Naive B cell (primary cell): ENCODE measurements at regions not wholly inside any gene's neighbourhood (a gene's known extent, or its start where the extent isn't known, plus 50 kb on each side); places are given as distances from the start of the nearest gene placed in this dataset.
"Not testable (repeated sequence)": the region's sequence is repeated elsewhere in the genome, so short reads cannot be mapped to it uniquely, and the experiment has no call there.

Experiments used
- ATAC-seq, 2 donors: fragments of 150-1000 bp; cut with Tn5 transposase; 2 replicates each; pipeline ENCODE4 v1.10.0; 2021; ENCODE audit warnings: low read depth in 2 of 2, mild to moderate bottlenecking in 2 of 2, moderate library complexity in 2 of 2
- DNase-seq: peaks from one replicate; pipeline ENCODE4 v3.0.0; 2022
- H3K27ac Mint-ChIP-seq, 6 donors: one replicate each; pipeline ENCODE4 v1.8.0; 2020 to 2022; ENCODE audit warnings: mild to moderate bottlenecking in 6 of 6, mixed read lengths in 6 of 6, moderate library complexity in 5 of 6, inconsistent platforms in 2 of 6
- H3K27me3 Mint-ChIP-seq, 3 donors: one replicate each; pipeline ENCODE4 v1.8.0; 2021 to 2022; ENCODE audit warnings: mixed read lengths in 3 of 3, mild to moderate bottlenecking in 1 of 3
- H3K36me3 Mint-ChIP-seq, 2 donors: one replicate each; pipeline ENCODE4 v1.8.0; 2020 to 2022; ENCODE audit warnings: mixed read lengths in 2 of 2, inconsistent platforms in 1 of 2, mild to moderate bottlenecking in 1 of 2
- H3K4me1 Mint-ChIP-seq, 3 donors: one replicate each; pipeline ENCODE4 v1.8.0; 2020 to 2022; ENCODE audit warnings: mixed read lengths in 3 of 3, inconsistent platforms in 1 of 3, mild to moderate bottlenecking in 1 of 3, moderate library complexity in 1 of 3
- H3K4me3 Mint-ChIP-seq, 8 donors: one replicate each; pipeline ENCODE4 v1.8.0; 2020 to 2022; ENCODE audit warnings: mild to moderate bottlenecking in 8 of 8, mixed read lengths in 8 of 8, moderate library complexity in 8 of 8, inconsistent platforms in 2 of 8
- H3K9me3 Mint-ChIP-seq, 7 donors: one replicate each; pipeline ENCODE4 v1.8.0; 2020 to 2022; ENCODE audit warnings: mixed read lengths in 7 of 7, mild to moderate bottlenecking in 5 of 7, inconsistent platforms in 2 of 7, moderate library complexity in 1 of 7

DNA sequence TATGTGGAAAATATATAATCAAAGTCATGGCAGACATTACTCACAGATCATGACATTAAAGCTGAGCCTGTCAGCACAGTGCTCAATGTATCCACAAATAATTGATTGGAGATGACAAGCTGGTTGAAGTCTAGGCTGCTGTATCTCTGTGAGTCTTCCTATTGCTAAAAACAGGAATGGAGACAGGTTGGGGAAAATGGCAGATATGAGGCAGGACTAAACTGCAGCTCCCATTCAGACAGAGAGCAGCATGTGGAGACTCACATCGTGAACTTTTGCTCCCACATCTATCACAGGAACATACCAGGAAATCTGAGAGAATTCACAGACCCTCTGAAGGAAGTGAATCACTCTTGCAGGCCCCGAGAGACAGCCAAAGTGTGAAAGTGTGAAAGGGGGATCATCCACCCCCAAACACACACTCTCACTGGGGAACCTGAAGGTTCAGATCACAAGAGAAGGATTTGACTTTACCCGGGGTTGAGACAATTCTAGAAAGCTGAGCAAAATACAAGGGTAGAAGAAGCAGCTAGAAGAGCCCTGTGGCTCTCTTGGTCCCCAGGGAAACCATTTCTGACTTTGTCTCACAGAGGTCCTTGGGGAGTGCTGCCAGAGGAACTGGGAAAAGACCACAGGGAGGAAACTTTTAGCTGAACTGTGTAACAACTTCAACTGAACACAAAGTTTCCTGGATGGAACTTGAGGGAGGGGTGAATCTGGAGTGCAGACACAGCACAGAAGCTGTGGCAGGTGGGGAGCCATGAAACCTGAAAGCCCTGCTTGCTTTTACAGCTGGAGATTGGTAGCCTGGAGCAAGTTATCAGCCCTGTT is 173.4 kb downstream of the S1PR1 start:
- Mint-ChIP-seq H3K27ac (peak overlapping the region; percentile 5 to 93 (median 80)), H3K4me1 (peaks cover 52 to 76% (median 76%) of the 10 kb centered on the region in 3 donors)
- no peak for ATAC-seq

GRCh38 chr1:101420406-101420805 is 183.6 kb downstream of the S1PR1 start:
- Mint-ChIP-seq H3K27me3 (no peaks in the 10 kb centered on the region), H3K4me3 (no peak overlapping the region), H3K36me3 (peaks cover 0 to 8% of the 10 kb centered on the region in 2 donors), H3K4me1 (peaks cover 0 to 4% (median under 1%) of the 10 kb centered on the region in 3 donors), H3K9me3 (peaks cover 3 to 12% (median 6%) of the 10 kb centered on the region in 7 donors), H3K27ac (no peak overlapping the region)
- ATAC-seq (no peak), DNase-seq (no peak)

More for the DNA sequence above, 173.4 kb downstream of the S1PR1 start:
- H3K9me3 Mint-ChIP-seq: peaks cover 0 to 2% (median 0%) of the 10 kb centered on the region in 7 donors
- DNase-seq: no peak
- H3K27me3 Mint-ChIP-seq: no peaks in the 10 kb centered on the region
- H3K4me3 Mint-ChIP-seq: peak overlapping the region in 7 of 8 donors; percentile 25 to 82 (median 66)
- no peaks in the 10 kb centered on the region for H3K36me3 Mint-ChIP-seq

DNA sequence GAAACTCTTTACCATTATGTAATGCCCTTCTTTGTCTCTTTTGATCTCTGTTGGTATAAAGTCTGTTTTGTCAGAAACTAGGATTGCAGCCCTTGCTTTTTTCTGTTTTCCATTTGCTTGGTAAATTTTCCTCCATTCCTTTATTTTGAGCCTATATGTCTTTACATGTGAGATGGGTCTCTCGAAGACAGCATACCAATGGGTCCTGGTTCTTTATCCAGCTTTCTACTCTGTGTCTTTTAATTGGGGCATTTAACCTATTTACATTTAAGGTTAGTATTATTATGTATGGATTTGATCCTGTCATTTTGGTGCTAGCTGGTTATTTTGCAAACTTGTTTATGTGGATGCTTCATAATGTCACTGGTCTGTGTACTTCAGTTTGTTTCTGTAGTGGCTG is 191.3 kb downstream of the S1PR1 start:
- not testable (repeated sequence) for H3K27me3 Mint-ChIP-seq, H3K36me3 Mint-ChIP-seq, DNase-seq, H3K27ac Mint-ChIP-seq, ATAC-seq, H3K4me3 Mint-ChIP-seq, H3K4me1 Mint-ChIP-seq
- H3K9me3 Mint-ChIP-seq: peaks cover 4 to 22% (median 12%) of the 10 kb centered on the region in 7 donors

- no peaks in the 10 kb centered on the region for H3K27me3 Mint-ChIP-seq
- DNase-seq: no peak
- no peak overlapping the region for H3K27ac Mint-ChIP-seq
- H3K4me3 Mint-ChIP-seq: no peak overlapping the region
- H3K4me1 Mint-ChIP-seq: peaks cover 4 to 6% (median 4%) of the 10 kb centered on the region in 3 donors
- H3K36me3 Mint-ChIP-seq: peaks cover 0 to 8% of the 10 kb centered on the region in 2 donors
- peaks cover 4 to 22% (median 12%) of the 10 kb centered on the region in 7 donors for H3K9me3 Mint-ChIP-seq
- ATAC-seq: no peak
Observed at GRCh38 chr1:101428562-101428961, 191.7 kb downstream of the S1PR1 start.

DNA sequence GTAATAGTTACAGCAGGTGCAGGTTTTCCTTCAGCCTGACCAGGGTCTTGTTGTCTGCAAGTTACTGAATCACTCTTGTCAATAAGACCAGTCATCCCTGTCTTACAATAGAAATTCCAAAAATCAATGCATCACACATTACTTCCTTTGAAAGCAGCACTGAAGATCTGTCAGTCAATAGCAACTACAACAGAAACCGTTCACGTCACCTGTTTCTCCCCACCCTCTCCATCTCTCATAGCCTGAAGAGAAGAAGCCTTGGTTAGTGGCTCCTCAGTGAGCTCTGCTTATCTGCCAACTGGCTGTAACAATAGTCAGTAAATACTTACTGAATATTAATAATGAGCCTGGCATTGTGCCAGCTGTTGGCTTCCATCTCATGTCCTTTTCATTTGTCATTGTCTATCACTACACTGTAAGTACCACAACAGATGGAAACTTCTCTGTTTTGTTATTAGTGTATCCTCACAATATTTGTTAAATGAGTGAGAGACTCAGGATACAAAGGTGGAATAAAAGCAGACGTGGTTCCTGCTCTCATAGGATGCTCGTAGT is 195.2 kb downstream of the S1PR1 start:
- H3K36me3 Mint-ChIP-seq: no peaks in the 10 kb centered on the region
- no peak overlapping the region for H3K27ac Mint-ChIP-seq
- H3K4me1 Mint-ChIP-seq: peaks cover 11 to 21% (median 15%) of the 10 kb centered on the region in 3 donors
- DNase-seq (no peak), ATAC-seq (no peak)
- H3K27me3 Mint-ChIP-seq: no peaks in the 10 kb centered on the region
- H3K4me3 Mint-ChIP-seq: no peak overlapping the region
- H3K9me3 Mint-ChIP-seq: peaks cover 0 to 16% (median 5%) of the 10 kb centered on the region in 7 donors

- Mint-ChIP-seq H3K4me1 (peaks cover 22 to 38% (median 32%) of the 10 kb centered on the region in 3 donors), H3K36me3 (no peaks in the 10 kb centered on the region), H3K9me3 (peaks cover 0 to 3% (median 0%) of the 10 kb centered on the region in 7 donors), H3K4me3 (peak overlapping the region in 7 of 8 donors; percentile 1 to 71 (median 50)), H3K27me3 (no peaks in the 10 kb centered on the region), H3K27ac (peak overlapping the region; percentile 42 to 94 (median 87))
- peak; percentile 73 for DNase-seq
- peak; percentile 88 to 90 for ATAC-seq
Observed at GRCh38 chr1:101435831-101436511, 199.2 kb downstream of the S1PR1 start.

DNA sequence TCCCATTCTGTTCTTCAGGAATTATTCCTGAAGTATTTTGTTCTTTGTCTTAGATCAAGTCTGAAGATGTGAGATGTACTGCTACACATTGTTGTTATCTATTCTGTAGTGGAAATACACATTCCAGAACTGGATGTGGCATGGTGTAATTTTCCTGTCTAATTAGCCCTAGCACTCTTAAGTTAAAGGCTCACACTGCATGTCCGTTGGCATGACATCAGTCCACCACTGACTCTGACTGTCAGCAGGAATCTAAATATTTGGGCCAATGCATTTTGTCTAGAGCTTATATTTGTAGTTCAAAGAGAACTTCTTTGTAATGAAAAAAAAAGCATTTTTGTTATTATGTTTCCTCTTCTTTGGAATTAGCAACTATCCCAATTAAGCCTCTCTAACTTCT is 201.0 kb downstream of the S1PR1 start:
- H3K27me3 Mint-ChIP-seq: no peaks in the 10 kb centered on the region
- H3K4me3 Mint-ChIP-seq: no peak overlapping the region
- H3K36me3 Mint-ChIP-seq: no peaks in the 10 kb centered on the region
- peak overlapping the region in 2 of 6 donors; percentile 22 to 90 for H3K27ac Mint-ChIP-seq
- DNase-seq: no peak
- H3K4me1 Mint-ChIP-seq: peaks cover 18 to 38% (median 32%) of the 10 kb centered on the region in 3 donors
- H3K9me3 Mint-ChIP-seq: peaks cover 0 to 3% (median 0%) of the 10 kb centered on the region in 7 donors
- ATAC-seq: no peak

DNA sequence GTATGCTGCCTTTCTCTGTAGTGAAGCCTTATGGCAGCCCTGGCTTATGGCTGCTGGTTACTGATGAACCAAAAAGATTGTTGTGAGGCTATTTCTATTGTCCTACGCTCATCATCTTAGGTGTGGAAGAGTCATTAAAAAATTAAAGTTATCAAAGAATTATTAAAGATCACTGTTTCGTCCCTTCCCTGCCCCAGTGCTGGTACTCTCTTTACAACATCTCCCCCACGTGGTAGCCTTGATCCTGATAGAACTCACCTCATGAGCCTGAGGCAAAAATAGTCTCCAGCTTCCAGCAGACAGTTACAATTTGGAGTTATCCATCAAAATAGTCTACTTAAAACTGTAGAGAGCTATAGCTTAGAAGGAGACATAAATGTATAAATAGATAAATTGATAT is 201.5 kb downstream of the S1PR1 start:
- peak; percentile 10 for DNase-seq
- Mint-ChIP-seq H3K27me3 (no peaks in the 10 kb centered on the region), H3K4me1 (peaks cover 18 to 38% (median 32%) of the 10 kb centered on the region in 3 donors), H3K36me3 (no peaks in the 10 kb centered on the region), H3K9me3 (peaks cover 0 to 3% (median 0%) of the 10 kb centered on the region in 7 donors), H3K4me3 (peak overlapping the region in 1 of 8 donors; percentile 37), H3K27ac (peak overlapping the region in 3 of 6 donors; percentile 10 to 90 (median 84))
- no peak for ATAC-seq

DNA sequence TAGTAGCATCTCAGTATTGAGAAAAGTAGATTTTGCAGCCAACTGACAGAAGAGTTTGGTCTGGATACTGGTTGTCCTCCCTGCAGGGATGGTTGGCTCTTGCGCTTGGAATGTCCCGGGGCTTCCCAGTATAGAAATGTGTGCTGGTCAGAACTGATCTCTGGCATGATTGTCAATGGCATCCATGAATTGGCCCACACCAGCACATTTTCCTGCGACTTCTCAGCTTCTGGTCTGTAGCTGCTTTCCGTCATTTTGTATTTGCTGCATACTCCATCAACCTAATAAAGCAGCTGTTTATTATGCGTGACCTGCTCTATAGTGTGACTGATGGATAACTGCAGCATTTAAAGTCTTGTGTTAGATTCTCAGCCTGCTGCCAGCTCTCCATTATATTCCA is 203.7 kb downstream of the S1PR1 start:
- Mint-ChIP-seq H3K36me3 (no peaks in the 10 kb centered on the region), H3K9me3 (peaks cover 0 to 3% (median 0%) of the 10 kb centered on the region in 7 donors), H3K27ac (peak overlapping the region in 1 of 6 donors; percentile 52), H3K4me1 (peaks cover 18 to 39% (median 38%) of the 10 kb centered on the region in 3 donors), H3K4me3 (no peak overlapping the region), H3K27me3 (no peaks in the 10 kb centered on the region)
- DNase-seq (no peak), ATAC-seq (no peak)

DNA sequence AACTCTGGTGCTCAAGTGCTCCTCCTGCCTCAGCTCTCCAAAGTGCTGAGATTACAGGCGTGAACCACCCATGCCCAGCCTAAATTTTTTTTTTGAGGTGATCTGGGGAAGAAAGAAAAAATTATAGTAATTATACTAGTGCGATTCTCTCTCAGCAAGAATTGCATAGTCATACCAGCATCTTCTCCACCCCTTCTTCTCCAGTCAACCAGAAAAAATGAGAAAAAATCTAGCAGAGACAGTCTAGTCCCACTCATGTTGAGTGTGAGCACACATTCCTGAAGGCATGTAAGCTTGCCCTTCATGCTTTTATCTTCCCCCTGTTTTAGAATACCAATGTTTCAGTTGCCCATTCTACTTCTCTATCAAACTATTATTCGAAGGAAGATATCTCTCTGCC is 207.6 kb downstream of the S1PR1 start:
- H3K9me3 Mint-ChIP-seq: no peaks in the 10 kb centered on the region
- no peaks in the 10 kb centered on the region for H3K36me3 Mint-ChIP-seq
- no peak for ATAC-seq
- H3K27ac Mint-ChIP-seq: no peak overlapping the region
- H3K4me3 Mint-ChIP-seq: no peak overlapping the region
- H3K4me1 Mint-ChIP-seq: peaks cover 0 to 8% (median 5%) of the 10 kb centered on the region in 3 donors
- H3K27me3 Mint-ChIP-seq: peaks cover 0 to 11% (median 5%) of the 10 kb centered on the region in 3 donors
- no peak for DNase-seq

GRCh38 chr1:101444873-101445618 is 208.2 kb downstream of the S1PR1 start:
- no peak for DNase-seq
- Mint-ChIP-seq H3K27ac (no peak overlapping the region), H3K27me3 (peaks cover 0 to 11% (median 5%) of the 10 kb centered on the region in 3 donors), H3K9me3 (no peaks in the 10 kb centered on the region), H3K4me1 (peaks cover 0 to 11% (median 8%) of the 10 kb centered on the region in 3 donors), H3K4me3 (no peak overlapping the region), H3K36me3 (no peaks in the 10 kb centered on the region)
- no peak for ATAC-seq

DNA sequence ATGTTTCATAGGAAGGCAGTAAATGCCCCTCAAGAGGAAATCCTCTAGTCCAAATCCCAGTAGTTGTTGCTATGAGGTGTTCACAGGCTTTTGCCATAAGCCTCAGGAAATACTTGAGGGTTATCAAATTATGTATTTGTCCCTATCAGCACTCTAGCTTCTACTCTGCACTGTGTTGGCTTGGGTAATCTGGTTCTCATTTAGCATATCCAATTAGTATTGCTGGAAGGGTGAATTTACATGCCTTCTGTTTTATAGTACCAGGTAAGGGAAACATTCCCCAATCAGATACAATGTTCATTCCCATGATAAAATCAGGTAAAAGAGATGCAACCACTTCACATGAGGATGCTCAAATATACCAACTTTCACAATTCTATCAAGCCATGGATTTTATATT is 211.2 kb downstream of the S1PR1 start:
- Mint-ChIP-seq H3K36me3 (no peaks in the 10 kb centered on the region), H3K4me1 (peaks cover 0 to 28% (median 10%) of the 10 kb centered on the region in 3 donors), H3K4me3 (no peak overlapping the region), H3K27ac (no peak overlapping the region), H3K9me3 (no peaks in the 10 kb centered on the region), H3K27me3 (peaks cover 0 to 11% (median 5%) of the 10 kb centered on the region in 3 donors)
- no peak for DNase-seq
- no peak for ATAC-seq

DNA sequence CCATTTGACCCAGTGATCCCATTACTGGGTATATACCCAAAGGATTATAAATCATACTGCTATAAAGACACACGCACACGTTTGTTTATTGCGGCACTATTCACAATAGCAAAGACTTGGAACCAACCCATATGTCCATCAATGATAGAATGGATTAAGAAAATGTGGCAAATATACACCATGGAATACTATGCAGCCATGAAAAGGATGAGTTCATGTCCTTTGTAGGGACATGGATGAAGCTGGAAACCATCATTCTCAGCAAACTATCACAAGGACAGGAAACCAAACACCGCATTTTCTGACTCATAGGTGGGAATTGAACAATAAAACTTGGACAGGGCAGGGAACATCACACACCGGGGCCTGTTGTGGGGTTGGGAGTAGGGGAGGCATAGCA is 213.9 kb downstream of the S1PR1 start:
- peaks cover 0 to 11% (median 5%) of the 10 kb centered on the region in 3 donors for H3K27me3 Mint-ChIP-seq
- H3K9me3 Mint-ChIP-seq, DNase-seq, H3K4me3 Mint-ChIP-seq, H3K36me3 Mint-ChIP-seq, H3K27ac Mint-ChIP-seq, ATAC-seq: not testable (repeated sequence)
- peaks cover 18 to 47% (median 26%) of the 10 kb centered on the region in 3 donors for H3K4me1 Mint-ChIP-seq
